Cerebellar nuclear complex (tissue), 1 donor: ENCODE measurements at regions not wholly inside any gene's neighbourhood (a gene's known extent, or its start where the extent isn't known, plus 50 kb on each side); places are given as distances from the start of the nearest gene placed in this dataset.
"Not testable (repeated sequence)": the region's sequence is repeated elsewhere in the genome, so short reads cannot be mapped to it uniquely, and the experiment has no call there.

Experiments
- DNase-seq, 2 experiments: peaks; one replicate each; lab custom pipeline; 2025; lab: John Stamatoyannopoulos, UW

DNA sequence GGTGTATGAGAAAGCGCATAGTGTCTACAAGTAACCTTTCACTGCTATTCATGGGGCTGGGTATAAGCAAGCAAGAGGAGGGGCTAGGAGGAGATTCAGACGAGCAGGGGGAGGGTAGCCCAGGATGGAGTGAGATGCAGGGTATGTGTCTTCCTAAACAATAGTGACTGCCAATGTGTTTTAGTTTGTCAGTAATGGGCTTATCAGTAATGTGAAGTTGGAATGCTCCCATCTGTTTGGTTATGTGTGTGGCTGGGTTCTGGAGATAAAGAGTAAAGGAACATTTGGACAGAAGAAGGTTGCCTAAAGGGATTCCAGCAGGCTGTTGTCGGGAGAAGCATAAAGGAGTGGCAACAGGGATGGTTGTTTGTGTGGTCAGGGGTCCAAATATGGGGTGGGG lies 62.7 kb upstream of the EZR start:
- DNase-seq = not testable (repeated sequence)

DNA sequence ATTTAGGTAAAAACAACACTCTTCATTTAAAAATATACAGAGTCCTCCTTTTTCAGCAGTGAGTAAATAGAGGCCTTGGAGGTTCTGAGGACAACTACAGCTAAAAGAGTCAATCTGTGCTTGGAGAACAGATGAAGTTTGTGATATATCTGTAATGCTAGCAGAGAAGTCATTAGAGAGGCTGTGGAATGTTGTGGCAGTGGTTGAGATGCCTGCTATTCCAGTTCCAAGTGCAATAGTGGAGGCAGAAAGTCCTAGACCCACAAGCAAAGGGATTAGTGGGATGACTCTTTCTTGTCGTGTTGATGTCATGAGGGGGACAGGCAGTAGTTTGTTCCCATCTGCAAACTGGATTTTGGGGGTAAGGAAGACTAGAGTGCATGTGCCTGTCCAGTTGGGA lies 62.1 kb upstream of the EZR start:
- DNase-seq = not testable (repeated sequence)

DNA sequence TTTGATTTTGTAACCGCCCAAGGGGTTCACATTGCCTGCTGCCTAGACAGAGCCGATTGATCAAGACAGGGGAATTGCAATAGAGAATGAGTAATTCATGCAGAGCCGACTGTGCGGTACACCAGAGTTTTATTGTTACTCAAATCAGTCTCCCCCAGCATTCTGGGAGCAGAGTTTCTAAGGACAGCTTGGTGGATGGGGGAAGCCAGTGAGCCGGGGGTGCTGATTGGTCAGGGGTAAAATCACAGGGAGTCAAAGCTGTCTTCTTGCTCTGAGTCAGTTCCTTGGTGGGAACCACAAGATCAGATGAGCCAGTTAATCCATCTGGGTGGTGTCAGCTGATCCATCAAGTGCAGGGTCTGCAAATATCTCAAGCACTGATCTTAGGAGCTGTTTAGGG lies 60.0 kb upstream of the EZR start:
- no peak for DNase-seq

DNA sequence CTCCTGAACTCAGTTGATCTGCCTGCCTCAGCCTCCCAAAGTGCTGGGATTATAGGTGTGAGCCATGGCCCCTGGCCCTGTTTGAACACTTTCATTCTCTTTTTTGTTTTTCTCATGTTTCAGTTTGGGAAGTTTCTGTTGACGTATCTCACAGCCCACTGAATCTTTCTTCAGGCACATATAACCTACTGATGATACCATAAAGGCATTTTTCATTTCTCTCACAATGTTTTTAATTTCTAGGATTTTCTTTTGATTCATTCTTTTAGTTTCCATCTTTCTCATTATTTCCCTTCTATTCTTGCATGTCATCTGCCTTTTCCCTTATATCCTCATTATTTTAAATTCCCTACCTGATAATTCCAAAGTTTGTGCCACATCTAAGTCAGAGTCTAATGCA lies 58.5 kb upstream of the EZR start:
- no peak for DNase-seq

DNA sequence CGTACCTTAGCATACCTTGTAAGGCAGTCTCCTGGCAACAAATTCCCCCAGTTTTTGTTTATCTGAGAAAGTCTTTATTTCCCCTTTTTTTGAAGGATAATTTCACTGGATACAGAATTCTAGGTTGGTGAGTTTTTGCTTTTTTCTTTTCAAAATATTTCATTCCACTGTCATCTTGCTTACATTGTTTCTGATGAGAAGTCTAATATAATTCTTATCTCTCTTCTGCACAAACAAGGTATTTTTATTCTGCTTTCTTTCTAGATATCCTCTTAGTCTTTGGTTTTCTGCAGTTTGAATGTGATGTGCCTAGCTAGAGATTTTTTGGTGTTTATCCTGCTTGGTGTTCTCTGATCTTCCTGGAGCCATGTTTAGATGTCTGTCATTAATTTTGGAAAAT lies 57.7 kb upstream of the EZR start:
- no peak for DNase-seq

DNA sequence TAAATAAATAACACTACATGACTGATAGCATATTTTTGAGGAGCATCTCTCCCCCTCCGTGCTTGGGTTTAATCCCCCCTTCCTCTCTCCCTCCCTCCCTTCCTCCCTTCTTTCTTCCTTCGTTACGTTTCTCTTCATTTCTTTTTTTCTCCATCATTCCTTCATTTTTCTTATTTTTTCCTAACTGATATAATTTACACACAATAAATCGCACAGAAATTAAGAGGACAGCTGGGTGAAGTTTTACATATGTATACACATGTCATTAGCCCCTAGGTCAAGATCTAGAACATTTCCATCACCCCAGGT lies 51.4 kb upstream of the EZR start:
- DNase-seq = no peak

DNA sequence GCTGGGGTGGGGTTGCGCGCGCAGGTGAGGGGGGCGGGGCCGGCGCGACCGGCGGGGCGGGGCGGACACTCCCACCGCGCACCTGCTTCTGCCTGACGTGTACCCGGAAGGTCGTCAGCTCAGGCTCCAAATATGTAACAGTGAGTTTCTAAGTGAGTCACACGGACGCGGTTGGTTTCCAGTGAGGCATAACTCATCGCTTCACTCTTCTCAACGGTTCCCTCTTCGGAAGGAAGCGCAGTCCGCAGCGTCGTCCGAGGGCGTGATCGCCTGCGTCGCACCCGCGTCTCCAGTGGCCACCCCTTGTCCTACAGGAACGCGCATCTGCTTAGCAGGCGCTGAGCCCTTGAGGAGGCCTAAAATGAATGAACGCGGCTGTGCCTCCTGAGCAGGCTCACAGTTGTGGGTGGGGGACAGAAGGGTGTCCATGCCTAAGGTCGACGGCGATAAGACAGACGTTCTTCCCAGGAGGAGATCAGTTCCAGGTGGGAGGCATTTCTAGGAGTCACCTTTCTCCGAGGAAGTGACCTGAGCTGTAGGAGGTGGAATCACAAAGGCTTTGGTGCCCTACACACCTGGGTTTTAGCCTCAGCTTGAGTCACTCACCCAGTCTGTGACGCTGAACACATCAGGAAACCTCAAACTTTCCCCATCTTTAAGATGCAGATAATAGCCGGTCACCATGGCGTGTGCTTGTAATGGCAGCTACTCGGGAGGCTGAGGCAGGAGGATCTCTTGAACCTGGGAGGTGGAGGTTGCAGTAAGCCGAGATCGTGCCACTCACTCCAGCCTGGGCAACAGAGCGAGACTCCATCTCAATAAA lies 50.9 kb upstream of the EZR start:
- no peak for DNase-seq

DNA sequence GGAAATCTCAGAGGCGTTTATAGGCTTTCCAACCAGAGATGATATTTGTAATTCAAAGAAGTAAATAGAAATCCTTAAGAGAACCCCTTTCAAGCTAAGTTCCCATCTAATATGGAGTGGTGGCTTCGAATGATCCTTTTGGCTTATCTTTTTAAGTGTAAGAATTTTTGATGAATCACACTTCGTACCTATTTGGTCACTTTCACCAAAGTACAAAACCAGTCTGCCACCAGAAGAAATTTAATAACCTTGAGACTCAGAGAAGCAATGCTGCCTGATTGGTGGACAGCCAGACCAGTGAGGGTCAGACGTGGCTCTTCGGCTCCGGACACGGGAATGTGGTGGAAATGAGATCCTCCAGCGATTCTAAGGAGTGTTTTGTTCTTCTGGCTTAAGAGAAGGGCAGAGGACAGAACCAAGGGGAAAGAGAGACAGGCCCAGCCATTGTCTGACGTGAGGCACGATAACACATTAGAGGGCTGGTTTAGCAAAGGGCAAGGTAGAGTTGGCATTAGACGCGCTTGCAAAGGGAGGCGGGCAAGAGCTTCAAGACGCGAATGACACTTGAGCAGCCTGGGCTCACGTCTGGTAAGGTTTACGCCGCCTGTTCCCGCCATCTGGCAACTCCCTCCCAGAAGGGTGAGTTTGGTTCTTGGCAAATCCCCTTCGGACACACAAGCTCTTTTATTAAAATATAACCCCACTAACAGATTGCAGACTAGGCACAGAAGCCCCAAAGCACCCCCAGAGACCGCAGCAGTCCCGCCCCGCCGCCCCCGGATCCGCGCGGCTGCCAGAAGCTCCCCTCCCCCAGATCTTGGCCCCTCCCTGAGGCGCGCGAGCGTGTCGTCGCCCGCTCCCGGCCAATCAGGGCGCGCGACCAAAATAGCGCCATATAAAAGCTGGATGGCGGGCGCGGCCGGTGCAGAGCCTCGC lies 50.0 kb upstream of the EZR start:
- peak in 1 of 2 experiments; percentile 14 for DNase-seq
